Lower leg skin (tissue), 3 donors: ENCODE measurements at regions not wholly inside any gene's neighbourhood (a gene's known extent, or its start where the extent isn't known, plus 50 kb on each side); places are given as distances from the start of the nearest gene placed in this dataset.

ENCODE experiments used
- POLR2A ChIP-seq, 2 donors: fragments of 450-650 bp; IDR thresholded peaks; one replicate each; pipeline ENCODE4 v1.6.1; 2016 to 2017; ENCODE audit warnings: antibody characterized with exemption in 2 of 2, mild to moderate bottlenecking in 1 of 2, moderate library complexity in 1 of 2
- TF ChIP-seq, protein P1 (sequence below), 3 donors: fragments of 450-650 bp; IDR thresholded peaks; one replicate each; pipeline ENCODE4 v1.5.1; 2016; ENCODE audit warnings: antibody characterized with exemption in 3 of 3, mild to moderate bottlenecking in 3 of 3, moderate library complexity in 2 of 3

GRCh38 chr2:23021311-23022120 lies 363.5 kb upstream of the KLHL29 start:
- TF ChIP-seq, protein P1, sequence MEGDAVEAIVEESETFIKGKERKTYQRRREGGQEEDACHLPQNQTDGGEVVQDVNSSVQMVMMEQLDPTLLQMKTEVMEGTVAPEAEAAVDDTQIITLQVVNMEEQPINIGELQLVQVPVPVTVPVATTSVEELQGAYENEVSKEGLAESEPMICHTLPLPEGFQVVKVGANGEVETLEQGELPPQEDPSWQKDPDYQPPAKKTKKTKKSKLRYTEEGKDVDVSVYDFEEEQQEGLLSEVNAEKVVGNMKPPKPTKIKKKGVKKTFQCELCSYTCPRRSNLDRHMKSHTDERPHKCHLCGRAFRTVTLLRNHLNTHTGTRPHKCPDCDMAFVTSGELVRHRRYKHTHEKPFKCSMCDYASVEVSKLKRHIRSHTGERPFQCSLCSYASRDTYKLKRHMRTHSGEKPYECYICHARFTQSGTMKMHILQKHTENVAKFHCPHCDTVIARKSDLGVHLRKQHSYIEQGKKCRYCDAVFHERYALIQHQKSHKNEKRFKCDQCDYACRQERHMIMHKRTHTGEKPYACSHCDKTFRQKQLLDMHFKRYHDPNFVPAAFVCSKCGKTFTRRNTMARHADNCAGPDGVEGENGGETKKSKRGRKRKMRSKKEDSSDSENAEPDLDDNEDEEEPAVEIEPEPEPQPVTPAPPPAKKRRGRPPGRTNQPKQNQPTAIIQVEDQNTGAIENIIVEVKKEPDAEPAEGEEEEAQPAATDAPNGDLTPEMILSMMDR (IDR thresholded peaks at IDR 0.05) = no peak
- no peak for TF ChIP-seq POLR2A (IDR thresholded peaks at IDR 0.05)
